ENCODE measurements at regions not wholly inside any gene's neighbourhood (a gene's known extent, or its start where the extent isn't known, plus 50 kb on each side); places are given as distances from the start of the nearest gene placed in this dataset.
"Not testable (repeated sequence)": the region's sequence is repeated elsewhere in the genome, so short reads cannot be mapped to it uniquely, and the experiment has no call there.

GRCh38 chr5:51172903-51173626 lies 210.2 kb upstream of the ISL1 start:
- no peak for DNase-seq

GRCh38 chr5:51181208-51181894 lies 201.9 kb upstream of the ISL1 start:
- DNase-seq, result no peak

- no peak for DNase-seq
These were observed 197.4 kb upstream of the ISL1 start for GRCh38 chr5:51185850-51186329.

- no peak for DNase-seq
These were observed 195.2 kb upstream of the ISL1 start for GRCh38 chr5:51188001-51188591.

- no peak for DNase-seq
These were observed 188.6 kb upstream of the ISL1 start for GRCh38 chr5:51194671-51195070.

GRCh38 chr5:51201024-51201423 lies 182.2 kb upstream of the ISL1 start:
- DNase-seq, result no peak

GRCh38 chr5:51201708-51202107 lies 181.5 kb upstream of the ISL1 start:
- no peak for DNase-seq

GRCh38 chr5:51202161-51202560 lies 181.1 kb upstream of the ISL1 start:
- DNase-seq, result no peak

- no peak for DNase-seq
These were observed 179.7 kb upstream of the ISL1 start for GRCh38 chr5:51203598-51203997.

- no peak for DNase-seq
These were observed 175.0 kb upstream of the ISL1 start for GRCh38 chr5:51208296-51208695.

- DNase-seq, result no peak
These were observed 168.5 kb upstream of the ISL1 start for GRCh38 chr5:51214746-51215145.

GRCh38 chr5:51225789-51226742 lies 157.2 kb upstream of the ISL1 start:
- DNase-seq, result no peak

GRCh38 chr5:51227963-51228470 lies 155.2 kb upstream of the ISL1 start:
- no peak for DNase-seq

GRCh38 chr5:51230336-51230735 lies 152.9 kb upstream of the ISL1 start:
- no peak for DNase-seq

GRCh38 chr5:51242456-51242855 lies 140.8 kb upstream of the ISL1 start:
- no peak for DNase-seq

- DNase-seq, result not testable (repeated sequence)
These were observed 132.3 kb upstream of the ISL1 start for GRCh38 chr5:51250957-51251356.

GRCh38 chr5:51271261-51271660 lies 112.0 kb upstream of the ISL1 start:
- DNase-seq, result no peak

GRCh38 chr5:51273021-51273420 lies 110.2 kb upstream of the ISL1 start:
- no peak for DNase-seq

GRCh38 chr5:51273871-51274270 lies 109.4 kb upstream of the ISL1 start:
- no peak for DNase-seq

GRCh38 chr5:51275428-51275827 lies 107.8 kb upstream of the ISL1 start:
- DNase-seq, result no peak

GRCh38 chr5:51276250-51276649 lies 107.0 kb upstream of the ISL1 start:
- no peak for DNase-seq

- no peak for DNase-seq
These were observed 104.7 kb upstream of the ISL1 start for GRCh38 chr5:51278539-51278938.
